Caco-2 (cell line): ENCODE measurements at regions not wholly inside any gene's neighbourhood (a gene's known extent, or its start where the extent isn't known, plus 50 kb on each side); places are given as distances from the start of the nearest gene placed in this dataset.

Experiments
- BruUV-seq: library from RNA; stranded (reverse); fragments of 400-500 nt; replicated peaks from 2 replicates; lab custom pipeline; 2021; lab: Mats Ljungman, UMichigan
- CTCF ChIA-PET: fragments of 300-600 bp; sonication (Branson Sonifier 250); formaldehyde crosslinking; loops from one replicate; lab custom pipeline; 2022; ENCODE audit warnings: antibody characterized with exemption; lab: Charles Lee
- POLR2A ChIA-PET: fragments of 300-600 bp; sonication (Branson Sonifier 250); formaldehyde crosslinking; loops from one replicate; lab custom pipeline; 2022; ENCODE audit warnings: antibody characterized with exemption; lab: Charles Lee
- DNase-seq, 2 experiments: peaks; one replicate each; pipeline versions ENCODE4 v3.0.0 to v3.0.0-alpha.2; 2020 to 2022
- H3K27me3 ChIP-seq: replicated peaks from 2 replicates; pipeline ENCODE4 v1.6.0; 2011; ENCODE audit warnings: low read length; ENCODE audit not compliant: control insufficient read depth, insufficient read depth
- H3K36me3 ChIP-seq: 2 replicates; pipeline ENCODE4 v1.5.1; 2011; ENCODE audit warnings: low read length; ENCODE audit not compliant: control insufficient read depth, insufficient read depth
- H3K4me1 ChIP-seq: fragments of 250-450 bp; sonication (Bioruptor Pico); 2 replicates; pipeline ENCODE4 v1.5.1; 2020; ENCODE audit warnings: mild to moderate bottlenecking
- H3K4me3 ChIP-seq: 2 replicates; pipeline ENCODE4 v1.5.1; 2011; ENCODE audit warnings: low read depth, mild to moderate bottlenecking, control low read depth, low read length
- H3K9me3 ChIP-seq: fragments of 250-450 bp; sonication (Bioruptor Pico); 2 replicates; pipeline ENCODE4 v1.5.1; 2020; ENCODE audit warnings: mild to moderate bottlenecking, moderate library complexity
- H3K27ac Mint-ChIP-seq: one replicate; pipeline ENCODE4 v1.8.0; 2022; ENCODE audit warnings: mixed read lengths; ENCODE audit not compliant: unreplicated experiment
- H3K27me3 Mint-ChIP-seq: one replicate; pipeline ENCODE4 v1.8.0; 2022; ENCODE audit warnings: mixed read lengths; ENCODE audit not compliant: insufficient read depth, unreplicated experiment
- H3K36me3 Mint-ChIP-seq: one replicate; pipeline ENCODE4 v1.8.0; 2022; ENCODE audit warnings: mild to moderate bottlenecking, mixed read lengths; ENCODE audit not compliant: insufficient read depth, unreplicated experiment
- H3K4me1 Mint-ChIP-seq: one replicate; pipeline ENCODE4 v1.8.0; 2022; ENCODE audit warnings: low read depth, mixed read lengths; ENCODE audit not compliant: unreplicated experiment
- H3K4me3 Mint-ChIP-seq: one replicate; pipeline ENCODE4 v1.8.0; 2022; ENCODE audit warnings: mild to moderate bottlenecking, moderate library complexity, mixed read lengths; ENCODE audit not compliant: unreplicated experiment
- H3K9me3 Mint-ChIP-seq: one replicate; pipeline ENCODE4 v1.8.0; 2022; ENCODE audit warnings: mixed read lengths; ENCODE audit not compliant: unreplicated experiment
- intact Hi-C: fragments of 100-400 bp; cut with micrococcal nuclease; formaldehyde crosslinking; loops from one replicate; pipeline ENCODE4 v1.10.0; 2022; ENCODE audit not compliant: unreplicated experiment
- TF ChIP-seq, protein P1 (sequence below), 2 experiments: fragments of 200-600 bp in 1 of 2; IDR thresholded peaks; 1 replicate in 1 of 2; 2 replicates in 1 of 2; pipeline versions ENCODE4 v1.5.1 to v1.8.0; 2011 to 2022; ENCODE audit warnings: antibody characterized with exemption in 1 of 2, control low read depth in 1 of 2, inconsistent platforms in 1 of 2, low read depth in 1 of 2, low read length in 1 of 2, mild to moderate bottlenecking in 1 of 2, moderate library complexity in 1 of 2; ENCODE audit not compliant: insufficient read depth in 1 of 2, severe bottlenecking in 1 of 2, unreplicated experiment in 1 of 2

DNA sequence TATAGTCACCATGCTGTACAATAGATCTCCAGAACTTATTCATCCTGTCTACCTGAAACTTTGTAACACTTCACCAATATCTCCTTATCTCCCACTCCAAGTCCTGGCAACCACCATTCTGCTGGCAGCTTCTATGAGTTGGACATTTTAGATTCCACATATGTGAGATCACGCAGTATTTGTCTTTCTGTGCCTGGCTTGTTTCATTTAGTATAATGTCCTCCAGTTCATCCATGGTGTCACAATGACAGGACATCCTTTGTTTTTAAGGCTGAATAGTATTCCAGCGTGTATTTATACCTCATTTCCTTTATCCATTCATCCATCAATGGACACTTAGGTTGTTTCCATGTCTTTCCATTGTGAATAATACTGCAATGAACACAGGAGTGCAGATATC lies 198.7 kb downstream of the QDPR start:
- no peaks in the 10 kb centered on the region for H3K4me1 Mint-ChIP-seq
- no peaks in the 10 kb centered on the region for H3K9me3 ChIP-seq
- H3K4me1 ChIP-seq: no peaks in the 10 kb centered on the region
- no peaks in the 10 kb centered on the region for H3K36me3 ChIP-seq
- H3K4me3 ChIP-seq: no peak overlapping the region
- H3K27me3 Mint-ChIP-seq: peaks cover 7% of the 10 kb centered on the region
- intact Hi-C loops: no loop called here
- TF ChIP-seq, protein P1, sequence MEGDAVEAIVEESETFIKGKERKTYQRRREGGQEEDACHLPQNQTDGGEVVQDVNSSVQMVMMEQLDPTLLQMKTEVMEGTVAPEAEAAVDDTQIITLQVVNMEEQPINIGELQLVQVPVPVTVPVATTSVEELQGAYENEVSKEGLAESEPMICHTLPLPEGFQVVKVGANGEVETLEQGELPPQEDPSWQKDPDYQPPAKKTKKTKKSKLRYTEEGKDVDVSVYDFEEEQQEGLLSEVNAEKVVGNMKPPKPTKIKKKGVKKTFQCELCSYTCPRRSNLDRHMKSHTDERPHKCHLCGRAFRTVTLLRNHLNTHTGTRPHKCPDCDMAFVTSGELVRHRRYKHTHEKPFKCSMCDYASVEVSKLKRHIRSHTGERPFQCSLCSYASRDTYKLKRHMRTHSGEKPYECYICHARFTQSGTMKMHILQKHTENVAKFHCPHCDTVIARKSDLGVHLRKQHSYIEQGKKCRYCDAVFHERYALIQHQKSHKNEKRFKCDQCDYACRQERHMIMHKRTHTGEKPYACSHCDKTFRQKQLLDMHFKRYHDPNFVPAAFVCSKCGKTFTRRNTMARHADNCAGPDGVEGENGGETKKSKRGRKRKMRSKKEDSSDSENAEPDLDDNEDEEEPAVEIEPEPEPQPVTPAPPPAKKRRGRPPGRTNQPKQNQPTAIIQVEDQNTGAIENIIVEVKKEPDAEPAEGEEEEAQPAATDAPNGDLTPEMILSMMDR (IDR thresholded peaks at IDR 0.05; ENCODE audit: insufficient read depth in 1 of 2, low read depth in 1 of 2, low read length in 1 of 2, severe bottlenecking in 1 of 2, unreplicated experiment in 1 of 2): no peak
- H3K4me3 Mint-ChIP-seq: no peak overlapping the region
- no peak for DNase-seq
- H3K9me3 Mint-ChIP-seq: no peaks in the 10 kb centered on the region
- no peaks in the 10 kb centered on the region for H3K36me3 Mint-ChIP-seq
- CTCF ChIA-PET: no interaction called here
- no peaks in the 10 kb centered on the region for H3K27me3 ChIP-seq
- BruUV-seq: no TSS peak
- H3K27ac Mint-ChIP-seq: no peak overlapping the region
- POLR2A ChIA-PET: no interaction called here

DNA sequence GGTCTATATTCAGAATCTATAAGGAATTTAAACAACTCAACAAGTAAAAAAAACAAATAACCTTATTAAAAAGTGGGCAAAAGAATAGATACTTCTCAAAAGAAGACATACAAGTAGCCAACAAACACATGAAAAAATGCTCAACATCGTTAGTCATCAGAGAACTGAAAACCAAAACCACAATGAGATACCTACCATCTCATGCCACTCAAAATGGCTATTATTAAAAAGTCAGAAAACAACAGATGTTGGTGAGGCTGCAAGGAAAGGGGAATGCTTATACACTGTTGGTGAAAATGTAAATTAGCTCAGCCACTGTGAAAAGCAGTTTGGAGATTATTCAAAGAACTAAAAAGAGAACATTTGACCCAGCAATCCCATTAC lies 201.6 kb downstream of the QDPR start:
- intact Hi-C loops: no loop called here
- no peak overlapping the region for H3K4me3 Mint-ChIP-seq
- no peaks in the 10 kb centered on the region for H3K9me3 Mint-ChIP-seq
- peaks cover 4% of the 10 kb centered on the region for H3K27me3 Mint-ChIP-seq
- ChIA-PET POLR2A (no interaction called here), CTCF (no interaction called here)
- Histone ChIP-seq H3K27me3 (no peaks in the 10 kb centered on the region), H3K4me3 (no peak overlapping the region), H3K4me1 (no peaks in the 10 kb centered on the region), H3K36me3 (no peaks in the 10 kb centered on the region), H3K9me3 (no peaks in the 10 kb centered on the region)
- no peaks in the 10 kb centered on the region for H3K36me3 Mint-ChIP-seq
- no peaks in the 10 kb centered on the region for H3K4me1 Mint-ChIP-seq
- BruUV-seq: no TSS peak
- H3K27ac Mint-ChIP-seq: no peak overlapping the region
- TF ChIP-seq, protein P1 (IDR thresholded peaks at IDR 0.05; ENCODE audit: insufficient read depth in 1 of 2, low read depth in 1 of 2, low read length in 1 of 2, severe bottlenecking in 1 of 2, unreplicated experiment in 1 of 2): no peak
- no peak for DNase-seq

DNA sequence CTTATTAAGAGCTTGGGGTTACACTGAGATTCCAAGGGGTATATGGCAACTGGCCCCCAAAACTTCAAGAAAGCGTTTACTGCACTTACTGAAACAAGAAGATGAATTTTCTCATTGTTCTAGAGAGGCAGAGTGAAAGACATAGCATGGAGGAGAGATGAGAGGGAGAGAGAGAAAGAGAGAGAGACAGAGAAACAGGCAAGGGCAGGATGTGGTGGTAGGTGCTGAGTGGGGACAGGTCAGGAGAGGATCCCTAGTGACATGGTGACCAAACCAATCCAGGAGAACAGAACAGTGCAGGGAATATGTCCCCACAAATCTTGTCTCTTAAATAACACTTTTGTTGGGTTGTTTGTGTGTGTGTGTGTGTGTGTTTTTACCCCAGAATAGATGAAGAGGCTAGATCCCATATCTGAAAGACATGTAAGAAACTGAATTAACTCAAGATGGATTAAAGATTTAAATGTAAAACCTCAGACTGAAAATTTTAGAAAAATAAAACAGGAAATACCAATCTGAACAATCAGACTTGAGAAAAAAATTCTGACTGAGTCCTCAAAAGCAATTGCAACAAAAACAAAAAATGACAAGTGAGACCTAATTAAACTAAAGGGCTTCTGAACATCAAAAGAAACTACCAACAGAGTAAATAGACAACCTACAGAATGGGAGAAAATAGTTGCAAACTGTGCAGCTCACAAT lies 202.2 kb downstream of the QDPR start:
- Histone ChIP-seq H3K36me3 (no peaks in the 10 kb centered on the region), H3K9me3 (no peaks in the 10 kb centered on the region), H3K4me3 (no peak overlapping the region), H3K27me3 (no peaks in the 10 kb centered on the region), H3K4me1 (no peaks in the 10 kb centered on the region)
- peaks cover 4% of the 10 kb centered on the region for H3K27me3 Mint-ChIP-seq
- H3K36me3 Mint-ChIP-seq: no peaks in the 10 kb centered on the region
- no peaks in the 10 kb centered on the region for H3K9me3 Mint-ChIP-seq
- H3K4me1 Mint-ChIP-seq: no peaks in the 10 kb centered on the region
- intact Hi-C loops: no loop called here
- no TSS peak for BruUV-seq
- ChIA-PET CTCF (no interaction called here), POLR2A (no interaction called here)
- H3K4me3 Mint-ChIP-seq: no peak overlapping the region
- DNase-seq: no peak
- TF ChIP-seq, protein P1 (IDR thresholded peaks at IDR 0.05; ENCODE audit: insufficient read depth in 1 of 2, low read depth in 1 of 2, low read length in 1 of 2, severe bottlenecking in 1 of 2, unreplicated experiment in 1 of 2): no peak
- H3K27ac Mint-ChIP-seq: no peak overlapping the region
